ENCODE measurements at regions not wholly inside any gene's neighbourhood (a gene's known extent, or its start where the extent isn't known, plus 50 kb on each side); places are given as distances from the start of the nearest gene placed in this dataset.

DNA sequence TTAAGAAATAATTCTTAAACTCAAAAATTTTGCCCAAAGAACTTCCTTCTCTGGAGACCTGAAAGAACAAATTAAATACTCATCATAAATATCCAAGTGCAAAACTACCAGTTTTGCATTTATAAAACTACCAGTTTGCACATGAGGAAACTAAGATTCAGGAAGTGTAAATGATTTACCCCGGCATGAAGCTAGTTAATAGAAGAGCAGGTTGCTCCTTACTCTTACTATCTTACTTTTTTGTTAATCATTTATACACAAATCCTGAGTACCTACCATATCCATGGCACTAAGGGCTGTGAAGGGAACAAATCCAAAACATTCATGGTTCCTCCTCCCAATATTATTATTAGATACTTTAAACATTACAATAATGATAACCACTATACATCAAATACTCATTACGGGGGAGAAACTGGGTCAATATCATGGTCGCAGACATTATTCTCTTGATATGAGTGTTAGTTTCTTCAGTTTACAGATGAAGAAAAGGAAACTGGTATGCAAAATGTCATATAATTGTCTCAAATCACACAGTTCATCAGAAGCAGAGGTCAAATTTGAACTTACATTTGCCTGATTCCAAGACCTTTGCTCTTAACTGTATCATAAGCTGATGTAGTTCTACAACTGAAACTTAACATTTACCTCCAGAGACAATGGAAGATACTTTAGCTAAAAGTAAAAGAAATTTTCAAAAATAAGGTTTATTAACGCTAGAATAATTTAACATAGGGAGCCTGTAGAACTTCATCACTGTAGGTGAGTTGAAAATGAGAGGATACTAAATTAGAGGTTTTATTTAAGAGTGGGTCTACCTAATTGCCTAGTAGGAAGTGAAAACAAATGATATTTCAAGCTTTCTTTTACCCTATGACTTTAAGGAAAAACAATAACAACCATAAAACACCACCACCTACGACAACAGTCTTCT is 74.5 kb downstream of the FAM76B start:
- TF ChIP-seq, protein P1, sequence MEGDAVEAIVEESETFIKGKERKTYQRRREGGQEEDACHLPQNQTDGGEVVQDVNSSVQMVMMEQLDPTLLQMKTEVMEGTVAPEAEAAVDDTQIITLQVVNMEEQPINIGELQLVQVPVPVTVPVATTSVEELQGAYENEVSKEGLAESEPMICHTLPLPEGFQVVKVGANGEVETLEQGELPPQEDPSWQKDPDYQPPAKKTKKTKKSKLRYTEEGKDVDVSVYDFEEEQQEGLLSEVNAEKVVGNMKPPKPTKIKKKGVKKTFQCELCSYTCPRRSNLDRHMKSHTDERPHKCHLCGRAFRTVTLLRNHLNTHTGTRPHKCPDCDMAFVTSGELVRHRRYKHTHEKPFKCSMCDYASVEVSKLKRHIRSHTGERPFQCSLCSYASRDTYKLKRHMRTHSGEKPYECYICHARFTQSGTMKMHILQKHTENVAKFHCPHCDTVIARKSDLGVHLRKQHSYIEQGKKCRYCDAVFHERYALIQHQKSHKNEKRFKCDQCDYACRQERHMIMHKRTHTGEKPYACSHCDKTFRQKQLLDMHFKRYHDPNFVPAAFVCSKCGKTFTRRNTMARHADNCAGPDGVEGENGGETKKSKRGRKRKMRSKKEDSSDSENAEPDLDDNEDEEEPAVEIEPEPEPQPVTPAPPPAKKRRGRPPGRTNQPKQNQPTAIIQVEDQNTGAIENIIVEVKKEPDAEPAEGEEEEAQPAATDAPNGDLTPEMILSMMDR (IDR thresholded peaks at IDR 0.05; ENCODE audit: poor library complexity), result no peak
- TF ChIP-seq EZH2 (IDR thresholded peaks at IDR 0.05; ENCODE audit: borderline replicate concordance) (no peak), EZH2phosphoT487 (IDR thresholded peaks at IDR 0.05; ENCODE audit: low read depth, severe bottlenecking, unreplicated experiment) (no peak)
